NT2/D1 (cell line): ENCODE measurements at regions not wholly inside any gene's neighbourhood (a gene's known extent, or its start where the extent isn't known, plus 50 kb on each side); places are given as distances from the start of the nearest gene placed in this dataset.

Source experiments
- SUZ12 ChIP-seq: IDR thresholded peaks from 2 replicates; pipeline ENCODE4 v1.6.1; 2011; ENCODE audit not compliant: insufficient read length, insufficient read depth; ENCODE audit errors: extremely low read depth
- ZNF274 ChIP-seq: IDR thresholded peaks from 2 replicates; pipeline ENCODE4 v1.6.1; 2011; ENCODE audit warnings: mild to moderate bottlenecking, low read depth, low read length

DNA sequence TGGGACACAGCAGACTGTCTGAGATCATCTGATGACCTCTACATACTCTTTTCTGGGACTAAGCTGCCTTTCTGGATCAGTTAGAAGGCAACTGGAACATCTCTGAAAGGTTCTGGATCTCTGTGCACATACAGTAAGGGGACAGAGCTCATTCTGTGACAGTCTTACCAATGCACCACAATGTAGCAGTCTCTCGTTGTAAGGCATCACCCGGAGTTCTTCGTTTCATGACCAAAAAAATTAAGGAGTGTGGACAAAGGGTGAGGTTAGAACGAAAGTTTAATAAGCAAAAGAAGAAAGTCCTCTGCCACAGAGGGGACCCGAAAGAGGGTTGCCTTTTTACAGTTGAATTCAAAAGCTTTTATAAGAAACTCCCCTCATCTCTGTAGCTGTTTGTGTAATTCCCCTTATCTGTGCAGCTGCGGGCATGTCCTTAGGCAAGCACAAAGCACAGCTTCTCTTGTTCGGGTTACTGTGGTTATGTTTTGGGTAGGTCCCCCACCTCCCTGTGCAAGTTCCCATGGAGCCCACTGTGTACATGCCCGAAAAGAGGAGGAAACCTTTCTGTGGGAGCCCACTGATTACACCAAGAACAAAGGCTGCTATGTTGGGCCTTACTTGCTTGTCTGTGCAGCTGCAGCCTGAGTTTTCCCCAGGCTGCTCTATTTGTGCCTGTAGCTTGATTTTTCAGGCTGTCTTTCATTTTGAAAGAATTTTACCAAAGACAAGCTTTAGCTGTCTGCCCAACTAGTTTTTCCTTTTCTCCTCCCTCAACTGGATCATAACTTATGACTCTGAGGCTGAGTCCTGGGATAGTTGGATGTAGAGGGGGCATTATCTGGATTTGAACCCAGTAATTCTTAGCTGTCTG, 53.1 kb upstream of the CACNA1E start:
- TF ChIP-seq SUZ12 (no peak), ZNF274 (no peak)
